NOMO-1 treated with DMSO at 0.1 percent for 48 hours (cell line): ENCODE measurements at regions not wholly inside any gene's neighbourhood (a gene's known extent, or its start where the extent isn't known, plus 50 kb on each side); places are given as distances from the start of the nearest gene placed in this dataset.
"Not testable (repeated sequence)": the region's sequence is repeated elsewhere in the genome, so short reads cannot be mapped to it uniquely, and the experiment has no call there.

Experiments used
- DNase-seq: peaks from one replicate; lab custom pipeline; 2025; ENCODE audit not compliant: unreplicated experiment; lab: John Stamatoyannopoulos, UW

DNA sequence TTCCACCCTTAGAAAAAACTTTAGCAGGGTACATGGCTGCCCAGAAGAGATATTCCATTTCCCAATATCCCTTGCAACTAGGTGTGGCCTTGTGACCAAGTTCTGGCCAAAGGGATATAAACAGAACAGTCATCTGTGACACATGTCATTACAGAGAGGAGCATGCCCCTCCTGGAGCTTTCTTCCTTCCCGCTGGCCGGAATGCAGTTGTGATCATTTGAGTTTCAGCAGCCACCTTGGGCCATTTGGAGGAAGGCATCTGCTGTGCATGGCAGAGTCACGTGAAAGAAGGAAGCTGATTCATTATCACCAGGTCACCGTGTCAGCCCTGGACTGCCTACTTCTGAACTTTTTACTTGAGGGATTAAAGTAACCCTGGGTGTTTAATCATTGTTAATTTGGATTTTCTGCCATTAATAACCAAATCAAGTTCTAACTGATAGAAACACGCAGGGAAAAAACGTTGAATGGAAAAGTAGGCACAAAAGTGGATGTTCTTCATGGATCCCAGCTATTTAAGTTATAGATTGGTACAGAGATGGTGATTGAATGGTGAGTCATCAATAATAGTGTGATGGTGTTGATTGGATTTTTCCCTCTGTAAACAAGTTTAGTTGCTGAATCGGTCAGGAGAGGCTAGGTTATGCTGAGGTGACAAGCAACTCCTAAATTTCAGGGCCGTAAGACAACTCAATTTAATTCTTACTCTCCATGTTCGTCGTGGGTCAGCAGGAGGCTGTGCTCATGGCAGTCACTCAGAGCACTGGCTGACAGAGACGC is 80.7 kb upstream of the CCDC167 start:
- DNase-seq, result no peak

DNA sequence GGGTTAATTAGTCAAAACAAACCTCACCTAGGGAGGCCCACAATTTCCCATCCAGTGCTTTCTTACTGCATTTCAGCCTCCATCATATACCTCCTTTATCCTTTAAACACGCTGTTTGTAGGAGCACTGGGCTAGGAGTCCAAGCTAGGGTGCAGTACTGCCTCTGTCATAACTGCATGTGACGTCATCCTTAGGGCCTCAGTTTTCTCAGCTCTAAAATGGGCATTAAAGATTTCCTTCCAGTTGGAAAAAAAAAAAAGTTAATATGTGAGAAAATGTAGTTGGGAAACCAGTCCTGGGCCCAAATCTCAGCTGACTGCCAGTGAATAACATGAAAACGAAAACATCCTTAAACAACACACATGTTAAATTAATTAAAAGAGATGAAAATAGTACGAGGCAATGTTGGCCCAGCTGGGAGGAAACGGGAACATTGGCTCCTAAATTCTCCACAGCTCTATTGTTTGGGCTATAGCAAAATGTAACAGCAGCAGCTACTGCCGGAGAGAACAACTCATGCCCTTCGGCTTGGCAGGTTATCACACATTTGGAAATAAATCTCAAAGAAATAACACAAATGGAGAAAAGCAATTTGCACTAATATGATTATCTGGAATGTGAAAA is 79.9 kb upstream of the CCDC167 start:
- no peak for DNase-seq

DNA sequence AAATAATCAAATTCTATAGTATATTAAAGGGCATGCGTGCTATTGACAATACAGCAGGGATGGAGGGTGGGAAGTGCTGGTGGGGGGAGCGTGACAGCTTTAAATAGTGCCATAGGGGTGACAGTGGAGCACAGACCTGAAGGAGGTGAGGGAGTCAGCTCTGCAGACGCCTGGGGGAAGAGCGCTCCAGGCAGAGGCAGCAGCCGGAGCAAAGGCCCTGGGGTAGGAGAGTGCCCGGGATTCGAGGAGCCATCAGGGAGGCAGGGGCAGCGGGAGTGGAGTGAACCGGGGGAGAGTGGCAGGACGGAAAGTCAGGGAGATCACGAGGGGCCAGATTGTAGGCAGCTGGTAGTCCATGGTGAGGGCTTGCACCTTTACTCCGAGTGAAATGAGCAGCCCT is 78.4 kb upstream of the CCDC167 start:
- no peak for DNase-seq

DNA sequence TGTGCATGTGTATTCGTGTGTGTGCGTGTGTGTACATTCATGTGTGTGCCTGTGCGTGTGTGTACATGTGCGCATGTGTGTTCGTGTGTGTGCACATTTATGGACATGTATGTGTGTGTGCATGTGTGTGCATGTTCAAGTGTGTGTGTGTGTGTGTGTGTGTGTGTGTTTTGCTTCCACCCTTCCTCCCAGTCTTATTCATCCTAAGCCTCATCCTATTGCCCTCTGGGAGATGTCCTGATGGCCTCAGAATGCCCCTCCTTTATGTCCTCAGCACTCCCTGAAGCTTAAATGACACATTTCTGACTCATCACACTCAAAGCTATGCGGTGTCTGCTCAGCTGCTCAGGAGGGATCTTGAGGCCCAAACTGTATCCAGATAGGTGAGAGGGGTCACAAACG is 76.6 kb upstream of the CCDC167 start:
- DNase-seq, result no peak

DNA sequence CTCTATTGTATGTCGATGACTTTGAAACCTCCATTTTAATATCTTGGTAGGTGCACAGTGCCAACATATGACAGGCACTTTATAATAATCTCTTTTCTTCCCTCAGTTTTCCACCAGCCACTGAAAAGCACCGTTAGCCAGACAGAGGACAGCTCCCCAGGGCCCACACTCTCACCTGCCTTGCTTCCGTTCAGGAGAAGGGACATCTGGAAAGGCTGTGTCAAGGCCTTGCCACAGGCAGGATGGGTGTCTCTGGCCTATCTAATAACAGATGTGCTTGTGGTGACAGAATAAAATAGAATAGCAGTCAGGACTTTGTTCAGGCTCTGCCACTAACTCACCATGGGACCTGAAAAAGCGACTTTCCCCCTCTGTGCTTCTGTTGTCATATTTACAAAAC is 75.5 kb upstream of the CCDC167 start:
- no peak for DNase-seq

DNA sequence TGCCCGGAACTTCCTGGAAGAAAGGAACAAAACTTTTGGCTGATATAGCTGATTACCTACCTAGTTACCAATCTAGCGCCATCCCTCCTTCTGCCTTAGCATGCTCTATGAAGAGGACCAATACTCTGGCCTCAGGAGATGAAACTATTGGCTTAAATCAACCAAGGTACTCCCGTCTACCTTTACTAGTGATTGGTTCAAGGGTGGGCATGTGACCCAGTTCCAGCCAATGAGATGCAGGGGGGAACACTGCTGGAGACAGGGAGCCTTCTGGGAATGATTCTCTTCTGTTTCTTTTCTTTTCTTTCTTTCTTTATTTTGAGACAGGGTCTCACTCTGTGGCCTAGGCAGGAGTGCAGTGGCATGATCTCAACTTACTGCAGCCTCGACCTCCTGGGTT is 72.6 kb upstream of the CCDC167 start:
- no peak for DNase-seq

DNA sequence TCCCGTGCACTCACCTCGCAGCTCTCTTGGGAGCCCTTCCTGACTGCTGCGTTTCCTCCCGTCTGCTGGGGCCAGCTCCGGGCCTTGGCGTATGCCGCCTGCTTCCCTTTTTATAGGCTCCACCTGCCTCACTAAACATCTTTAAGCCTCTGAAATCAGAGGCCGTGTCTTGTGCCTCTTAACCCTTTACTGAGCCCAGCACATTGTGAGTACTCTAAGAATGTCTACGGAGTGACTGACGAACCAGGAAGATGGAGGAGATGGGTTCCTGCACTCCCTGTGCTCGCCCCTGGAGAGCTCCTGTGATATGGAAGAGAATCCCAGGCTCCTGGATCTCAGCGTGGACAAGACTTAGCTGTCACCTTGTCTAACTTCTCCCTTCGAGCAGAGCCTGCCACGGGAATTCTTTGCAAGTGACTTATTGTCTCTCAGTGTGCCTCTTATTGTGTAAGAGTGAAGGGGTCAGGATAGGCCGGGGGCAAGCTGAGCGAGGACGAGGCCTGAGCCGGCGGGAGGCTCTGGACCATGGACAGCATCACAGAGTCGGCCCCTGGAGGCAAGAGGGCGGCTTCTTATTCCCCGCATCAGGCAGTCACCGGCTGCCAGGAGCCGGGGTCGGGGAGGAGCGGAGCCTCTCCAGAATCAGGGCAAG is 70.9 kb upstream of the CCDC167 start:
- no peak for DNase-seq

DNA sequence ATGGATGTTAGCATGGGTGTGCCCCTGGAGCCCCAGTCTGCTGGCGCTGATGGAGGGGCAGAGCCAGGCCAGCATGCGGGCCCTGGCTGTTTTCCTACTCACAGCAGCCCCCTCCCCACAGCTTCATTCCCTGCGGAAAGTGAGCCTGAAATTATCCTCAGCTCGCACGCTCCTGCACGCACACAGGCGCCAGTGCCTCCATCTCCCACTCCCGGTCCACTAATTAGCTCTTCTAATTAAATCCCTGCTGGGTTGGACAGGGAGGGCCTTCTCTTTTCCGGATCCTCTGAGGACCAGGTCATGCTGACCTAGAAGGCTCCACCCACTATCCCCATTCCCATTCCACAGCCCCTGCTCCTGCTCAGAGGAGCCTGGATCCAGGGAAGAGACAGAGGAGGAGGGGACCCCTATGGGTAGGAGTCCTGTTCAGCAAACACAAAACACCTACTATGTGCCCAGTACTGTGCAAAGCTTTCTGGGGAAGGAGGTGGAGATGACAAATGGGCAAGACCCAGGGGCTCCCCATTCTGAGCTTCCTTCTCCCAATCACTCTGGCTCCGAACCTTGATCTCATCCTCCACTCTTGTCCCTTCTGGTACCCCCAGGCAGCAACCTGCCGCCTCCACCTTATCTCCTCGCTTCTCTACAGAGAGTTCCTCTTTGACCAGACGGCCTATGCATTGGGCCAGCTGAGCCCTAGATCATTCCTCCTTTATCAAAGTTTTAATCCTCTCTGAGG is 70.2 kb upstream of the CCDC167 start:
- peak; percentile 16 for DNase-seq

DNA sequence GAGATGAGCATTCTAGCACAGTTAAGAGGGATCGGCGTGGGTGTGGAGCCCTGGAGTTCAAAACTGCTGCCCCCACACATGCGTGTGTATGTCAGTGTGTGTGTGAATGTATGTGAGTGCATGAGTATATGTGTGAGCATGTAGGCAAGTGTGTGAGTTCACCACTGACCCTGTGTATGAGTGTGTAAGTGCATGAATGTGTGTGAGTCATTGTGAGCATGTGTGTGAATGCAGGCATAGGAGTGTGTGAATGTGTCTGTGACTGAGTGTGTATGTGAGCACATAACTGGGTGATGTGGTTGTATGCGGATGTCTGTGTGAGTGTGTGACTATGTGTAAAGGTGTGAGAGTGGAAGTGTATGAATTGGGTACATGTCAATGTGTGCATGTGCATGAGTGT is 69.6 kb upstream of the CCDC167 start:
- DNase-seq, result no peak

DNA sequence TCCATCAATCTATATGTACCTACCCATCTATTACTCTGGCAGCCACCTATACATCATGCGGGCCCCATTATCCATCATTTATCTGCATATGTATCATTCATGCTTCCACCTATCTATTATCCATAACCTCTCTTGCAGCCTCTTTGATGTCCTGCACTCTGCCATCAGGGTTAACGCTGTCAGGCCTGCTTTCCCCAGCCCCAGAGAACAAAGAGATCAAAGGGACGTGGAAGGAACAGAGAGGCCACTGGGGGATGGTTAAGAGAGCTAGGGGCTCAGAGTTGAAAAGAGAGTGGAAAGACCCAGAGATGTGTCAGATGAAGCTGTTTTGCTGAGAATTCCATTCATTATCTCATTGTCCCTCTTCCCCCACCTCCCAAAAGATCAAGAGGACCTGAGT is 67.3 kb upstream of the CCDC167 start:
- DNase-seq, result no peak

DNA sequence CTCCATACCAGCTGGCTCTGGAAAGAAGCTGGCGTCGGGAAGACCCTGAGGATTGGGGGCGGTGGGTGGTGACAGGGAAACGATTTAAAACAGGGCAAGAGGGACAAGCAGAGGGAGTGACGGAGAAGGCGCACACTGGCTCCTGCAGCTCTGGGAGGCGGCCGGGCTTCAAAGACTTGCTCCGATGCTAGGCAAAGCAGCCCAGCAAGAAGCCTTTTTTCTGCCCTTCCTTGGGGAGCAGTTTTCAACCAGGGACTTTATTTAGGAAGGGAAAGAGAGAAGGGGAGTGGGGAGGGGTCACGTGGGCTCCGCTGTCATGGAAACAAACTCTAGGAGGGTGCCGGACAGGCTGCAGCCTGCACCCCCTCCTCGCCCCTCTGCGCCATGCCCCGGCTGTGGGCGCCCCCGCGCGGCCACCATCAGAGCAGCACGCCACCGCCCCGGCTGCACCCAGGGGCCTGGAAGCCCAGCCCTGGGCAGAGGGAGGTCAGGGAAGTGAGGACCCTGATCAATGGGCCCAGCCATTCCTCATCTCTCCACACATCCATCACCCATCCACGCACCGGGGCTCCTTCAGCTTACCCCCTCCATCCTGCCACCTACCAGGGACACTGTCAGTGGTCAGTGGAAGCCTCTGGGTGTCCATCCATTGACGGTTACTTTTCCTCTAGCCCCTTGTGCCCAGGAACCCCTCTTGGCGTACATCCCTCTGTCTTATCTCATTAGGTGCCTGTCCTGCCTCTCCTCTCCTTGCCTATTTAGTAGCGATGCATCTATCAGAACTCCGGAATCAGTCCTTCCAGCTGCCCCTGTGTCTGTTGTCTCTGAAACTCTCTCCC is 66.6 kb upstream of the CCDC167 start:
- no peak for DNase-seq

DNA sequence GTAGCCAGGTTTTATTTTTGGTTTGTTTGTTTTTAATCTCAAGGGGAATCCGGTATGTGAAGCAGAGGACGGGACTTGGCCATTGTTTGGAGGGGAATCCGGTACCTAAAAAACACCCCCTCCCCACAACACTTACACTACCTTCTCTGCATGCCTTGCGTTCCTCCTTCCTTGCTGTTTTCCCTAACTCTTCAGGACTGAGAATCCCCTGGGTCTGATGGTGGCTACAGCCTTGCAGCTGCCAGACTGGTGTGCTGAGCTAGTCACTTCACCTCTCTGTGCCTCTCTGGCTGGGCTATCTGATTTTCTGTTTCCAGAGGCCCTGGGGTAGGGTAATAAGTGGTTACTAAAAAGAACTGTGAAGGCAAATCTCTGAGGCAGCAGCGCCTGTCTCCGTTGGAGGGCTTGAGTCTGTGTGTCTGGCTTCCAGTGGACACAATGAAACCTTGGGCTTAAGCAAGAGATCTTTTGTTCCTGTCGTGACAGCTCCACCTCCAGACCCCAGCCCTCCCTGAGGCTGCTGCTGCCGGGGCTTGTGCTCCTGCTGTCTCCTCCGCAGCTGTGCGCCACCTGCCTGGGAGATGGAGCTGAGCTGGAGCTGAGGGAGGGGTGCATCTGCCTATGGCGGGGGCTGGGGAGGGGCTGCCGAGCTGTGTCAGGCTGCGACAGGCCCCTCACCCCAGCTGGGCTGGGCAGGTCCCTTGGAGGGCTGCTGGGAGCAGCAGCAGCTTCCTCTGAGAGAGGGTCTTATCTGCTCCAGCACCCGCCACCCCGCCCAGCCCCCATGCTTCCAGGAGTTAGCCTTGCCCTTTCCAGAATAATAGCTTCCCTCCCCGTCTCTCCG is 65.8 kb upstream of the CCDC167 start:
- no peak for DNase-seq

DNA sequence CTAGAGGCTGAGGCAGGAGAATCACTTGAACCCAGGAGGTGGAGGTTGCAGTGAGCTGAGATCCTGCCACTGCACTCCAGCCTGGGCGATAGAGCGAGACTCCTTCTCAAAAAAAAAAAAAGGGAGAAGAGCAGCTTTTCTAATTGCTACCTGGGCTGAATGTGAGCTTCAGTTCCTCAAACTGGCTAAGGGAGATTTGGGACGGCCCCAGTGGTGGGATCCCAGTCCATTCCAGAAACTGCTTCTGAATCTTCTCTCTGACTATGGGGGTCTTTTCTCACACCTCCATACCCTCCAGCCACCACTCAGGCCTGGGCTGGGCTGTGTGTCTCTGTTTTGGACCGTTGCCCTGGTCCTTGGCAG is 63.2 kb upstream of the CCDC167 start:
- DNase-seq, result not testable (repeated sequence)

DNA sequence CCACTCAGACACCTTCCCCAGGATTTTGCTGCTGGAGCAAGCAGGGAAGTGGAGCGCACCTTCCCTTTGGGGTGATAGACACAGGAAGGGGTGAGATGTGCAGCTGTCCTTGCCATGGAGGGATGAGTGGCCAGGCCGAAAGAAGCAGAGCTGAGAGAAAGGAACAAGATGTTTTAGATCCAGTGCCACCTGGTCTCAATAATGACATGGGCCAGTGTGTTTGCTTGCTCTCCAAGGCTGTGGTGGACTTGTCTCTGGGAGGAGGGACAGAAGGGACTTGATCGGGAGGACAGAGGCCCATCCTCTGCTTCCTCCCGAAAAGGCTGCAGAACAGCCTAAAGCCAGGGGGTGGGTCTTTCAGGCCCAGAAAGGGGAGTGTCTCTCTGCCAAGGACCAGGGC is 61.7 kb upstream of the CCDC167 start:
- DNase-seq, result no peak

DNA sequence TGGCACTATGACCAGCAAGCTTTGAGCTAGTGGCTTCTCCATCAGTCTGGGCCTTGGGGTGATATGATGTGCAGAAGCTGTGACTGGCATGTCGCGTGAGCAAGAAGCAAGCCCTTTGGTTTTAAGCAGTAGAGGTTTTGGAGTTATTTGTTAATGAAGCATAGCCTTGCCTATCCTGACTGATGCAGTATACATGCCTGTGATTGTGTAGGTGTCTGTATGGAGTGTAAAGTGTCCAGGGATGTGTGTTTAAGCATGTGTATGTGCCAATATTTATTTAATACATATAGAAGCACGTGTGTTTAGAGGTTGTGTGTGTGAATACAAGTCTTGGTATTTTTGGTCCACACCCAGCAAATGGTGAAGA is 61.0 kb upstream of the CCDC167 start:
- DNase-seq, result no peak

DNA sequence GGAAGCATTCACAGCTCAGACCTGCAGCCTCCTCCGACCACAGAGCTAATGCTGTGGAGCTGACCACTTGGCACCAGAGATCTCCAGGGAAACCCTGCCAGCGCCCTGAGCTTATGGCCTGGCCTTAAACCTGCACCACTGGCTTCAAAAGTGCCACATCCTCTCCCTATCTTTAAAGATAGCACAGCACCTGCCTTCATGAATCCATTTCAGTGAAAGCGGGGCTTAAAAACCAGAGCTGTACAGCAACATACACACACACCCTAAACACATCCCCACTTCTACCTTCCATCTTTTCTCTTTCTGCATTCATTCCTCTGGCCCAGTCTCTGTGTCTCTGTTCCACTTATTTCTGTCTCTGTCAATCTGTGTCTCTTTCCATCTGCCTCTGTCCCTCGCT is 59.8 kb upstream of the CCDC167 start:
- no peak for DNase-seq

DNA sequence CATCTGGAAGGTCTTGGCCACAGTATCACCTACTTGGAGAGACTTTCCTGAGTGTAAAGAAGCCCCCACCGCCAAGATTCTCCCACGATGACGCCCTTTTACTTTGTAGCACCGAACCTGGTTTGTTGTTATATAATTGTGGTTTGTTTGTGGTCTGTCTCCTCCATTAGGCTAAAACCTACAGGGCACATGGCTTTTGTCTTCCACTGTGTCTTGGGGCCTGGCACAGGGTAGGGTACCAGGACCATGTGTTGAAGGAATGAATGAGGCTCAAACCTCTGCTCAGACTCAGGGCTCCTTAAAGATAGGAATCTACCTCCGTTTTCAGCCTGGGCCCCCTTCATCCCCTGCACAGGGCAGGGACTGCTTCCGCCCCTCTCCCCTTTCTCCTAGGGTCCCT is 59.4 kb upstream of the CCDC167 start:
- DNase-seq, result no peak

DNA sequence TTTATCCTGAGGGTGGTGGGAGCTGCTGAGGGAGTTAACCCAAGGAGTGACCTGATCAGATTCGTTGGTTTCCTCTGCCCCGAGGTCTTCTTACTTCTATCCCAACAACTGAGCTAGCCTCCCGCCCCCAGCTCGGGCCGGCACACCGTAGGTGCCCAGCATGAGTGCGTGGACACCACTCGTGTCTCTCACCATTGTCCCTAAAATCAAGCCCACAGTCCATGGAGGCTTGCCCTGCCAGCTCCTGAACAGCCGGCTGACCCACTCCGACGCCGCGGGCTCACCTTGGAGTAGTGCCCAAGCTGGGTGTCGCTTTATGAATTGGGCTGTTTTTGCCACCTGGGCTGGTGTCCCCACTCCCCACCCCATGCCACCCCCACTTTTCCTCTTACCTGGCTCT is 59.0 kb upstream of the CCDC167 start:
- no peak for DNase-seq

DNA sequence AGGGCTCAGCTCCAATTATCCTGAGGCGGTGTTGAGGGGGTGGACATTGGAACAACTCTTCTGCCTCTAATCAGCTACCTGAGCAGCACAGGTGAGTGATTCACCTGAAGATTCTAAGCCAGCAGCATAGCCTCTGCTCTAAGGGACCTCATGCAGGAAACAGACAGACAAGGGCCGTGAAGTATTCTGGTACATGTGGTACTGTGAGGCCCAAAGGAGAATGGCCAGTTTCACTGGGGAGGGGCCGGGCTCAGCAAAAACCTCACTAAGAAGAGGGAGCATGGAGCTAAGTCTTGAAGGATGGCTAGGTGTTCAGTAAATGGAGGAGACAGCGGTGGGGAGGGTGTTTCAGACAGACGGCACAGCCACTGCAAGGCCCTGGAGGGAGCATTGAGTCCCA is 58.5 kb upstream of the CCDC167 start:
- DNase-seq, result no peak

DNA sequence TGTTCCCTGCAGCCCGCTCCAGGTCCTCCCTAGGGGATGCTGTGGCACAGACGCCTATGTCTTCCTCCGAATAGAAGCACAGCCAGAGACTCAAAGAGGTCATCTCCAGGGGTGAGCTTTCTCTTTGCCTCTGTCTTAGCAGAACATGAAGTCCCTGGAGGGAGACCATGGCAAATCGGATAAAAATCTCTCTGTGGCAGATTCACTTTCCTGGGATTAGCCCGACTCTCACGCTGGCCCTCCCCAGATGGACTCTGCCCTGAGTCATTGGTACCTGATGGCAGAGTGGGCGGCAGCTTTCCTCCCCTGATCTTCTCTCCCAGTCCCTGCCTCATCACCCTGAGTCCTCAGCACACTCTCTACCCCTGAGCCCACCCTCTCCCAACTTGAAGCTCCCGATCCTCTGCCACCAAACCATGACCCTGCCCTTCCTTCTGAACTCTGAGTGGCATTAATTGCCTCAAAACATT is 58.0 kb upstream of the CCDC167 start:
- DNase-seq, result no peak
